Thyroid gland (tissue), 4 donors: ENCODE measurements at regions not wholly inside any gene's neighbourhood (a gene's known extent, or its start where the extent isn't known, plus 50 kb on each side); places are given as distances from the start of the nearest gene placed in this dataset.

Experiments used
- DNase-seq, 2 donors: peaks; one replicate each; pipeline ENCODE4 v3.0.0-alpha.2; 2019
- H3K27ac ChIP-seq, 3 donors: fragments of 200-600 bp; sonication (generic); 1 replicate in 2 of 3; 2 replicates in 1 of 3; pipeline ENCODE4 v1.5.1; 2016 to 2019; ENCODE audit warnings: mild to moderate bottlenecking in 1 of 3, moderate library complexity in 1 of 3
- H3K27me3 ChIP-seq: fragments of 200-600 bp; sonication (generic); one replicate; pipeline ENCODE4 v1.5.1; 2019
- H3K36me3 ChIP-seq, 2 donors: fragments of 200-600 bp; sonication (generic); one replicate each; pipeline ENCODE4 v1.5.1; 2016 to 2019
- H3K4me1 ChIP-seq, 2 donors: fragments of 200-600 bp; sonication (generic); one replicate each; pipeline ENCODE4 v1.5.1; 2017 to 2019
- H3K4me3 ChIP-seq, 3 donors: fragments of 200-600 bp; sonication (generic); replicated peaks in 1 of 3; 1 replicate in 2 of 3; 2 replicates in 1 of 3; pipeline ENCODE4 v1.5.1; 2016; ENCODE audit warnings: mild to moderate bottlenecking in 1 of 3
- H3K9me3 ChIP-seq: fragments of 200-600 bp; sonication (generic); one replicate; pipeline ENCODE4 v1.5.1; 2017
- CTCF ChIP-seq, 6 experiments: fragments of 200-600 bp in 3 of 6; fragments of 450-650 bp in 3 of 6; sonication (generic) in 3 of 6; IDR thresholded peaks; one replicate each; pipeline ENCODE4 v1.5.1; 2016 to 2019; ENCODE audit warnings: antibody characterized with exemption in 6 of 6, mild to moderate bottlenecking in 2 of 6, inconsistent platforms in 1 of 6, moderate library complexity in 1 of 6
- POLR2A ChIP-seq, 2 donors: fragments of 450-650 bp; IDR thresholded peaks; one replicate each; pipeline ENCODE4 v1.6.1; 2017; ENCODE audit warnings: antibody characterized with exemption in 2 of 2, mild to moderate bottlenecking in 2 of 2, moderate library complexity in 1 of 2
- WGBS, 2 donors: methylation state at CpG; one replicate each; pipeline ENCODE4 v1.1.5; 2017; 5-methylcytosine and 5-hydroxymethylcytosine counted together
- intact Hi-C: fragments of 100-400 bp; cut with DNase I; formaldehyde crosslinking; loops from one replicate; pipeline ENCODE4 v1.15.1; 2023

- H3K4me3 ChIP-seq: no peak overlapping the region
- intact Hi-C loops: no loop called here
- no peaks in the 10 kb centered on the region for H3K9me3 ChIP-seq
- TF ChIP-seq CTCF (IDR thresholded peaks at IDR 0.05): no peak
- no peak for TF ChIP-seq POLR2A (IDR thresholded peaks at IDR 0.05)
- no peaks in the 10 kb centered on the region for H3K4me1 ChIP-seq
- DNase-seq: no peak
- H3K27ac ChIP-seq: no peak overlapping the region
- no peaks in the 10 kb centered on the region for H3K27me3 ChIP-seq
- H3K36me3 ChIP-seq: no peaks in the 10 kb centered on the region
- 87 to 91% methylated on average over 3 of the region's 3 CpGs for WGBS, 2 donors
Observed at GRCh38 chr12:70180130-70180529, 63.1 kb upstream of the CNOT2 start.

- DNase-seq: no peak
- Histone ChIP-seq H3K27me3 (no peaks in the 10 kb centered on the region), H3K9me3 (no peaks in the 10 kb centered on the region), H3K36me3 (no peaks in the 10 kb centered on the region), H3K4me3 (no peak overlapping the region), H3K27ac (no peak overlapping the region), H3K4me1 (no peaks in the 10 kb centered on the region)
- WGBS, 2 donors: 92 to 97% methylated on average over 1 of the region's 1 CpG
- intact Hi-C loops: no loop called here
- no peak for TF ChIP-seq POLR2A (IDR thresholded peaks at IDR 0.05)
- no peak for TF ChIP-seq CTCF (IDR thresholded peaks at IDR 0.05)
Observed at GRCh38 chr12:70185301-70185700, 57.9 kb upstream of the CNOT2 start.

GRCh38 chr12:70186436-70186835 is 56.8 kb upstream of the CNOT2 start:
- no peak for DNase-seq
- Histone ChIP-seq H3K36me3 (no peaks in the 10 kb centered on the region), H3K4me3 (no peak overlapping the region), H3K9me3 (no peaks in the 10 kb centered on the region), H3K4me1 (no peaks in the 10 kb centered on the region), H3K27ac (no peak overlapping the region), H3K27me3 (no peaks in the 10 kb centered on the region)
- WGBS, 2 donors: 92 to 95% methylated on average over 3 of the region's 3 CpGs
- intact Hi-C loops: no loop called here
- TF ChIP-seq CTCF (IDR thresholded peaks at IDR 0.05): no peak
- TF ChIP-seq POLR2A (IDR thresholded peaks at IDR 0.05): no peak

- no peak for DNase-seq
- no peak overlapping the region for H3K27ac ChIP-seq
- TF ChIP-seq CTCF (IDR thresholded peaks at IDR 0.05) (no peak), POLR2A (IDR thresholded peaks at IDR 0.05) (no peak)
- H3K4me3 ChIP-seq: no peak overlapping the region
- WGBS, 2 donors: 87 to 91% methylated on average over 1 of the region's 1 CpG
- intact Hi-C loops: no loop called here
- no peaks in the 10 kb centered on the region for H3K4me1 ChIP-seq
- no peaks in the 10 kb centered on the region for H3K36me3 ChIP-seq
- H3K9me3 ChIP-seq: no peaks in the 10 kb centered on the region
- no peaks in the 10 kb centered on the region for H3K27me3 ChIP-seq
Observed at GRCh38 chr12:70190262-70191010, 52.8 kb upstream of the CNOT2 start.
